ENCODE measurements at regions not wholly inside any gene's neighbourhood (a gene's known extent, or its start where the extent isn't known, plus 50 kb on each side); places are given as distances from the start of the nearest gene placed in this dataset.

DNA sequence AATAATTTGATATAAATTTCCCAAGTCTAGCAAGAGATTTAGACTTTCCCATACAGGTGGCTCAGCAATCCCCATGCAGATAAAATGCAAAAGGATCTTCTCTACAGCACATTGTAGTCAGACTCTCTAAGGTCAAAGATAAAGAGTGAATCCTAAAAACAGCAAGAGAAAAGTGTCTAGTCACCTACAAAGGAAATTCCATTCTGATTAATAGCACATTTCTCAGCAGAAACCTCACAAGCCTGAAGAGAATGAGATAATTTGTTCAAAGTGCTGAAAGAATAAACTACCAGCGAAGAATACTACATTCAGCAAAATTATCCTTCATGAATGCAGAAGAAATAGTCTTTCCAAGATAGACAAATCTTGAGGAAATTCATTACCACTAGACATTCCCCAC lies 493.3 kb downstream of the PRELID2 start:
- H3K4me3 ChIP-seq (ENCODE audit: low read depth, low read length), result no peak overlapping the region
- no peak for DNase-seq (ENCODE audit: low read depth)
- TF ChIP-seq, protein P1, sequence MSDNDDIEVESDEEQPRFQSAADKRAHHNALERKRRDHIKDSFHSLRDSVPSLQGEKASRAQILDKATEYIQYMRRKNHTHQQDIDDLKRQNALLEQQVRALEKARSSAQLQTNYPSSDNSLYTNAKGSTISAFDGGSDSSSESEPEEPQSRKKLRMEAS (IDR thresholded peaks at IDR 0.05; ENCODE audit: low read depth, low read length), result no peak
- TF ChIP-seq MYC (IDR thresholded peaks at IDR 0.05; ENCODE audit: low read depth, low read length) (no peak), POLR2A (IDR thresholded peaks at IDR 0.05; ENCODE audit: extremely low read depth, insufficient read length) (no peak)
- TF ChIP-seq, protein P2, sequence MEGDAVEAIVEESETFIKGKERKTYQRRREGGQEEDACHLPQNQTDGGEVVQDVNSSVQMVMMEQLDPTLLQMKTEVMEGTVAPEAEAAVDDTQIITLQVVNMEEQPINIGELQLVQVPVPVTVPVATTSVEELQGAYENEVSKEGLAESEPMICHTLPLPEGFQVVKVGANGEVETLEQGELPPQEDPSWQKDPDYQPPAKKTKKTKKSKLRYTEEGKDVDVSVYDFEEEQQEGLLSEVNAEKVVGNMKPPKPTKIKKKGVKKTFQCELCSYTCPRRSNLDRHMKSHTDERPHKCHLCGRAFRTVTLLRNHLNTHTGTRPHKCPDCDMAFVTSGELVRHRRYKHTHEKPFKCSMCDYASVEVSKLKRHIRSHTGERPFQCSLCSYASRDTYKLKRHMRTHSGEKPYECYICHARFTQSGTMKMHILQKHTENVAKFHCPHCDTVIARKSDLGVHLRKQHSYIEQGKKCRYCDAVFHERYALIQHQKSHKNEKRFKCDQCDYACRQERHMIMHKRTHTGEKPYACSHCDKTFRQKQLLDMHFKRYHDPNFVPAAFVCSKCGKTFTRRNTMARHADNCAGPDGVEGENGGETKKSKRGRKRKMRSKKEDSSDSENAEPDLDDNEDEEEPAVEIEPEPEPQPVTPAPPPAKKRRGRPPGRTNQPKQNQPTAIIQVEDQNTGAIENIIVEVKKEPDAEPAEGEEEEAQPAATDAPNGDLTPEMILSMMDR (IDR thresholded peaks at IDR 0.05; ENCODE audit: low read depth, low read length), result no peak

DNA sequence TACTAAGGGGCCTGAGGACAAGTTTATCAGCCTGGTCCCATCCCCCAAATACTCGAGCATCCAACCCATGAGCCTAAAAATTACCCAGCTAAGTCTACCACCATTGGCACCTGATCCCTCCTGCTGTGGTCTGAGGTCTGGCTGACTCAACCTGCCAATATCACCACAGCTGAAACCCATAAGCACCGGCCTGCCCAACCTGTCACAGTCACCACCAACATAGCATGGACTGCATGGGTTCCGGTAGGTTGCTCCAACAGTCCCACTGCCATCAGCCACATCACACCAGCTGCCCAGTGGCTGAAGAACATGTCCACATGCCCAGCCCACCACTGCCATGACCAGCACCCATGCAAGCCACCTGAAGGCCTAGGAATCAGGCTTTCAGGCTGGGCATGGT lies 495.0 kb downstream of the PRELID2 start:
- no peak overlapping the region for H3K4me3 ChIP-seq (ENCODE audit: low read depth, low read length)
- no peak for DNase-seq (ENCODE audit: low read depth)
- TF ChIP-seq, protein P2 (IDR thresholded peaks at IDR 0.05; ENCODE audit: low read depth, low read length), result no peak
- no peak for TF ChIP-seq MYC (IDR thresholded peaks at IDR 0.05; ENCODE audit: low read depth, low read length)
- TF ChIP-seq, protein P1 (IDR thresholded peaks at IDR 0.05; ENCODE audit: low read depth, low read length), result no peak
- no peak for TF ChIP-seq POLR2A (IDR thresholded peaks at IDR 0.05; ENCODE audit: extremely low read depth, insufficient read length)

DNA sequence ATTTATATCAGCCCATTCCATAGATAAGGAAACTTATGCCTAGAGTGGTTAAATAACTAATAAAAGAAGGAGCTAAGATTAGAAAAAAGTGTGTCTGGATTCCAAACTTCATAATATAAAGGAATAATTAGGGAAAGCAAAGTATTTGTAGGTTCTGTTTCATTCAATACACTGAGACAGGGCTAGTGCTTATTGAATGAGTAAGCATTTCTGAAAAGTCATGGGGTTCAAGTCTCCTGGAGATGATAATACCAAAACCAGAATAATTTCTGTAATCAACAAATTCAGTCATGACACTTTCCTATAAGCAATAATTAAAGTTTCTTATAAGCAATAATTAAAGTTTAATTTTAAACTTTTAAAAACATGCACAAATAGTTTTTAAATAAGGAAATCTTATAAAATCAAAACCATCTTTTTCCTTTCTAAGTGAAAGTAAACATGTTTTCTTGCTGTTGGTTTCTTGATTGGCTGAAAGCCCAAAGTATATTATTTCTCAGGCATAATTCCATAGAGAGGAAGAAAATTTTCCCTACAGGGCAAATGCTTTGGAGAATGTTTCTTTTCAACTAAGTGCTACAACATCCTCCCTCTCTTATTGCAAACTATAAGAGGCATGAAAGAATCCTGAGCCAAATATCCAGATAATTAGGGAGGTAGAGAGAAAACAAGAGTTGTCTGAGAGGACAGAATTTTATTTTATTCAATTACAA lies 510.2 kb downstream of the PRELID2 start:
- no peak for DNase-seq (ENCODE audit: low read depth)
- H3K4me3 ChIP-seq (ENCODE audit: low read depth, low read length), result no peak overlapping the region
- TF ChIP-seq POLR2A (IDR thresholded peaks at IDR 0.05; ENCODE audit: extremely low read depth, insufficient read length), result no peak
- TF ChIP-seq, protein P2 (IDR thresholded peaks at IDR 0.05; ENCODE audit: low read depth, low read length), result no peak
- TF ChIP-seq MYC (IDR thresholded peaks at IDR 0.05; ENCODE audit: low read depth, low read length), result no peak
- TF ChIP-seq, protein P1 (IDR thresholded peaks at IDR 0.05; ENCODE audit: low read depth, low read length), result no peak

DNA sequence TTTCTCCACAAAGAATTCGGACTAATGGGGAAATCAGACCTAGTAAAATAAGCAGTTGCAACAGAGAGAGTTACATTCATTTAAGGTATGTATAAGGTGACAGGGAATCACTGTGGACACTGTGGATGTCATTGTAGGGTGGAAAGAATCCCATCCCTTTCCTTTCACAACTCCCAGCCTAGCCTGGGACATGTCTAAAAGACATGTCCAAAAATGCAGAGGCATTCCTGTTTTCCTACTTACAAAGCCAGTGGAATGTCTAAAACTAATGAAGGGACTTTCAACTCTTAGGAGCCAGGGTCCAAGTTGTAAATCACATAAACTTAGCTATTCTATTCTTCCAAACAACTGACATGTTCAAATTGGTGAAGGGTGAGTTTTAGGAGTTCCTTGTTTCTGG lies 511.0 kb downstream of the PRELID2 start:
- H3K4me3 ChIP-seq (ENCODE audit: low read depth, low read length), result no peak overlapping the region
- TF ChIP-seq MYC (IDR thresholded peaks at IDR 0.05; ENCODE audit: low read depth, low read length) (no peak), POLR2A (IDR thresholded peaks at IDR 0.05; ENCODE audit: extremely low read depth, insufficient read length) (no peak)
- TF ChIP-seq, protein P1 (IDR thresholded peaks at IDR 0.05; ENCODE audit: low read depth, low read length), result no peak
- TF ChIP-seq, protein P2 (IDR thresholded peaks at IDR 0.05; ENCODE audit: low read depth, low read length), result no peak
- DNase-seq (ENCODE audit: low read depth), result no peak

DNA sequence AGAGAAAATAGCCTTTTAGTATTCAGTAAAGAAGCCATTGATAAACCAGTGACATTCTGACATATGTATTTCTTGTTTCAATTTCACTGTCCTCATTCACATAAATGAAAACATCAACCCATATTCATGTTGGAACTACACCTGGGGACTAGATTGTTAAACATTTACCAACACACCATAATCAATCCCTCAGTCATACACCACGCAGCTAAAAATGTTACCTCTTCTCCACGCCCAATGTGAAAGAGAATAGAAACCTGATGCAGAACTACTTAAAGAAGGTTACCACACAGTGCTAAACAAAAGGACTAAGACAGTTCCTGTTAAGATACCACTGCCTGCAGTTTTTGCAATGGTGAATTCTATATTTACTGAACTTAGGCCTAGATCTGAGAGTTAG lies 518.9 kb downstream of the PRELID2 start:
- no peak for DNase-seq (ENCODE audit: low read depth)
- no peak overlapping the region for H3K4me3 ChIP-seq (ENCODE audit: low read depth, low read length)
- TF ChIP-seq, protein P1 (IDR thresholded peaks at IDR 0.05; ENCODE audit: low read depth, low read length), result no peak
- TF ChIP-seq POLR2A (IDR thresholded peaks at IDR 0.05; ENCODE audit: extremely low read depth, insufficient read length) (no peak), MYC (IDR thresholded peaks at IDR 0.05; ENCODE audit: low read depth, low read length) (no peak)
- TF ChIP-seq, protein P2 (IDR thresholded peaks at IDR 0.05; ENCODE audit: low read depth, low read length), result no peak

Data from NB4 (cell line).